H9 (cell line): ENCODE measurements at regions not wholly inside any gene's neighbourhood (a gene's known extent, or its start where the extent isn't known, plus 50 kb on each side); places are given as distances from the start of the nearest gene placed in this dataset.

Experiments used
- DNase-seq: peaks from one replicate; pipeline ENCODE4 v3.0.0-alpha.2; 2017
- H2AFZ ChIP-seq: one replicate; pipeline ENCODE4 v1.6.1; 2013; ENCODE audit warnings: mild to moderate bottlenecking, low read length, control low read depth, moderate library complexity
- H2AK5ac ChIP-seq: 2 replicates; pipeline ENCODE4 v1.6.1; 2013; ENCODE audit warnings: low read length, control low read depth, mixed read lengths; ENCODE audit not compliant: insufficient read length
- H2BK120ac ChIP-seq: one replicate; pipeline ENCODE4 v1.6.1; 2013; ENCODE audit warnings: low read depth, mild to moderate bottlenecking, low read length, control low read depth, inconsistent platforms; ENCODE audit not compliant: poor library complexity, severe bottlenecking
- H2BK12ac ChIP-seq: 2 replicates; pipeline ENCODE4 v1.6.1; 2013; ENCODE audit warnings: low read length, control low read depth, mixed read lengths, low read depth; ENCODE audit not compliant: insufficient read length
- H2BK15ac ChIP-seq: 2 replicates; pipeline ENCODE4 v1.6.1; 2013; ENCODE audit warnings: low read depth, low read length, control low read depth
- H2BK20ac ChIP-seq: one replicate; pipeline ENCODE4 v1.6.1; 2013; ENCODE audit warnings: low read depth, mild to moderate bottlenecking, low read length, control low read depth, inconsistent platforms; ENCODE audit not compliant: poor library complexity, severe bottlenecking
- H2BK5ac ChIP-seq: 2 replicates; pipeline ENCODE4 v1.6.1; 2013; ENCODE audit warnings: low read length, control low read depth, mixed read lengths; ENCODE audit not compliant: insufficient read length
- H3K14ac ChIP-seq: 2 replicates; pipeline ENCODE4 v1.6.1; 2013; ENCODE audit warnings: low read length, control low read depth; ENCODE audit not compliant: insufficient read depth
- H3K18ac ChIP-seq: 2 replicates; pipeline ENCODE4 v1.6.1; 2013; ENCODE audit warnings: low read depth, mild to moderate bottlenecking, mixed read lengths, low read length, control low read depth; ENCODE audit not compliant: insufficient read length
- H3K23ac ChIP-seq: 2 replicates; pipeline ENCODE4 v1.6.1; 2013; ENCODE audit warnings: low read length, control low read depth, mixed read lengths, low read depth; ENCODE audit not compliant: insufficient read length
- H3K23me2 ChIP-seq: 2 replicates; pipeline ENCODE4 v1.6.1; 2013; ENCODE audit warnings: low read depth, mild to moderate bottlenecking, mixed read lengths, low read length, control low read depth; ENCODE audit not compliant: insufficient read length, poor library complexity, severe bottlenecking
- H3K27ac ChIP-seq: 2 replicates; pipeline ENCODE4 v1.5.1; 2013; ENCODE audit warnings: low read length, control low read depth, mixed read lengths, low read depth; ENCODE audit not compliant: insufficient read length
- H3K27me3 ChIP-seq: 2 replicates; pipeline ENCODE4 v1.6.1; 2013; ENCODE audit warnings: low read length, control low read depth, inconsistent platforms; ENCODE audit not compliant: insufficient read depth
- H3K4ac ChIP-seq: 2 replicates; pipeline ENCODE4 v1.6.1; 2013; ENCODE audit warnings: low read depth, mild to moderate bottlenecking, control low read depth, inconsistent platforms, low read length, moderate library complexity
- H3K4me1 ChIP-seq: 2 replicates; pipeline ENCODE4 v1.6.1; 2013; ENCODE audit warnings: low read length, control low read depth, inconsistent platforms; ENCODE audit not compliant: insufficient read depth
- H3K4me2 ChIP-seq: 2 replicates; pipeline ENCODE4 v1.6.1; 2013; ENCODE audit warnings: low read length, control low read depth, mixed read lengths; ENCODE audit not compliant: insufficient read length, insufficient read depth
- H3K56ac ChIP-seq: 2 replicates; pipeline ENCODE4 v1.6.1; 2013; ENCODE audit warnings: low read depth, mild to moderate bottlenecking, mixed read lengths, low read length, control low read depth; ENCODE audit not compliant: insufficient read length
- H3K79me1 ChIP-seq: 2 replicates; pipeline ENCODE4 v1.6.1; 2013; ENCODE audit warnings: low read depth, mild to moderate bottlenecking, moderate library complexity, low read length, control low read depth, inconsistent platforms; ENCODE audit not compliant: insufficient read depth, poor library complexity, severe bottlenecking
- H3K79me2 ChIP-seq: 2 replicates; pipeline ENCODE4 v1.6.1; 2013; ENCODE audit warnings: low read length, control low read depth, inconsistent platforms; ENCODE audit not compliant: insufficient read depth
- H3K9ac ChIP-seq: 2 replicates; pipeline ENCODE4 v1.6.1; 2013; ENCODE audit warnings: low read length, control low read depth, mixed read lengths; ENCODE audit not compliant: insufficient read length; ENCODE audit errors: extremely low read depth
- H3K9me3 ChIP-seq: one replicate; pipeline ENCODE4 v1.6.1; 2013; ENCODE audit warnings: low read depth, low read length, inconsistent platforms; ENCODE audit not compliant: control insufficient read depth
- H3T11ph ChIP-seq: one replicate; pipeline ENCODE4 v1.6.1; 2013; ENCODE audit warnings: mild to moderate bottlenecking, low read length, control low read depth, inconsistent platforms
- H4K20me1 ChIP-seq: one replicate; pipeline ENCODE4 v1.6.1; 2013; ENCODE audit not compliant: control insufficient read depth, insufficient read length, insufficient read depth
- H4K5ac ChIP-seq: 2 replicates; pipeline ENCODE4 v1.6.1; 2013; ENCODE audit warnings: low read depth, mild to moderate bottlenecking, mixed read lengths, low read length, control low read depth; ENCODE audit not compliant: insufficient read length
- H4K8ac ChIP-seq: replicated peaks from 2 replicates; pipeline ENCODE4 v1.6.1; 2013; ENCODE audit warnings: low read length, control low read depth, mixed read lengths, low read depth; ENCODE audit not compliant: insufficient read length
- H4K91ac ChIP-seq: 2 replicates; pipeline ENCODE4 v1.6.1; 2013; ENCODE audit warnings: low read depth, mild to moderate bottlenecking, moderate library complexity, mixed read lengths, low read length, control low read depth; ENCODE audit not compliant: insufficient read length
- H3K27ac Mint-ChIP-seq, 3 experiments: 2 replicates in 2 of 3; 3 replicates in 1 of 3; pipeline ENCODE4 v1.8.0; 2020 to 2021; ENCODE audit warnings: mixed read lengths in 3 of 3, mild to moderate bottlenecking in 1 of 3, moderate library complexity in 1 of 3
- H3K27me3 Mint-ChIP-seq: 2 replicates; pipeline ENCODE4 v1.8.0; 2021; ENCODE audit warnings: low read depth, mild to moderate bottlenecking, moderate library complexity, mixed read lengths
- H3K36me3 Mint-ChIP-seq, 3 experiments: 2 replicates in 2 of 3; 3 replicates in 1 of 3; pipeline ENCODE4 v1.8.0; 2020 to 2021; ENCODE audit warnings: low read depth in 3 of 3, mixed read lengths in 3 of 3; ENCODE audit not compliant: insufficient read depth in 1 of 3
- H3K4me1 Mint-ChIP-seq, 2 experiments: 2 replicates each; pipeline ENCODE4 v1.8.0; 2020; ENCODE audit warnings: mixed read lengths in 2 of 2
- H3K4me3 Mint-ChIP-seq, 2 experiments: 2 replicates in 1 of 2; 3 replicates in 1 of 2; pipeline ENCODE4 v1.8.0; 2020 to 2021; ENCODE audit warnings: mild to moderate bottlenecking in 2 of 2, mixed read lengths in 2 of 2, moderate library complexity in 1 of 2
- H3K9me3 Mint-ChIP-seq, 2 experiments: 2 replicates in 1 of 2; 3 replicates in 1 of 2; pipeline ENCODE4 v1.8.0; 2020; ENCODE audit warnings: mild to moderate bottlenecking in 2 of 2, mixed read lengths in 2 of 2, moderate library complexity in 1 of 2
- CTCF ChIP-seq: fragments of 200-600 bp; sonication (generic); conservative IDR thresholded peaks from 3 replicates; pipeline ENCODE4 v1.8.0; 2021; ENCODE audit warnings: antibody characterized with exemption, mild to moderate bottlenecking
- WGBS: extraction: QIAGEN DNeasy Blood & Tissue Kit; methylation state at CpG from one replicate; pipeline ENCODE4 v1.1.7; 2013; ENCODE audit warnings: missing lambda C conversion rate, low lambda C conversion rate, mixed read lengths; ENCODE audit not compliant: insufficient read length; ENCODE audit errors: extremely low coverage; 5-methylcytosine and 5-hydroxymethylcytosine counted together

DNA sequence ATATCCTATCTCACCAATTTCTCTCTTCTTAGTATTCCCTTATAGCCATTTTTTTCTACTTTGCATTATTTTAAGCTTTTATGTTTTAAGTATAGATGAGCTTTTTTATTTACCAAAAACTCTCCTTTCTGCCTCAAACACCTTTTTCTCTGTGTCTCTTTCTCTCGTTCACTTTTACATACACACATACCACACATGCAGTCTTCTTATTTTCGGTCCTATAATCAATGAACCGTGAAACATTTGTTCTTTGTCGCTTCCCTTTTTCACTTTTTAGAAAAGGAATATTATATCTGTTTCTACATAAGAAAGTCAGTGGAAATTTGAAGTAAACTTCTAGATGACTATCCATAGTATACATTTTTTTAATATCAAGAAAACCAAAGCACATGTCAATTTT lies 183.2 kb downstream of the MRPL39 start:
- Histone ChIP-seq H4K91ac (no peak overlapping the region), H3K23me2 (no peaks in the 10 kb centered on the region), H2BK20ac (no peak overlapping the region), H4K5ac (no peak overlapping the region), H3K79me1 (no peaks in the 10 kb centered on the region), H2BK12ac (no peak overlapping the region), H3K14ac (no peak overlapping the region), H3K18ac (no peak overlapping the region), H2AK5ac (no peak overlapping the region), H2BK15ac (no peak overlapping the region), H3K9ac (no peak overlapping the region), H3K4me1 (no peaks in the 10 kb centered on the region), H3K23ac (no peak overlapping the region), H3K4me2 (no peak overlapping the region), H3K4ac (no peak overlapping the region), H2BK5ac (no peak overlapping the region), H3K27me3 (no peaks in the 10 kb centered on the region), H2BK120ac (no peak overlapping the region), H4K8ac (no peak overlapping the region), H3K56ac (no peak overlapping the region), H3K79me2 (no peaks in the 10 kb centered on the region), H3T11ph (no peak overlapping the region), H4K20me1 (no peaks in the 10 kb centered on the region), H2AFZ (no peak overlapping the region), H3K9me3 (no peaks in the 10 kb centered on the region), H3K27ac (no peak overlapping the region)
- Mint-ChIP-seq H3K36me3 (no peaks in the 10 kb centered on the region), H3K27me3 (peaks cover 8% of the 10 kb centered on the region), H3K9me3 (no peaks in the 10 kb centered on the region), H3K4me1 (no peaks in the 10 kb centered on the region; a peak in 1 of 4 replicates), H3K4me3 (no peak overlapping the region), H3K27ac (no peak overlapping the region)
- no peak for DNase-seq
- WGBS, result no CpG with 5 or more reads among the region's 4 CpGs
- TF ChIP-seq CTCF, result no peak
